ENCODE measurements at regions not wholly inside any gene's neighbourhood (a gene's known extent, or its start where the extent isn't known, plus 50 kb on each side); places are given as distances from the start of the nearest gene placed in this dataset.
"Not testable (repeated sequence)": the region's sequence is repeated elsewhere in the genome, so short reads cannot be mapped to it uniquely, and the experiment has no call there.

- DNase-seq (ENCODE audit: low spot score), result peak; percentile 70
Observed at GRCh38 chr2:174697255-174697654, 67.0 kb downstream of the CHRNA1 start.

- DNase-seq (ENCODE audit: low spot score), result no peak
Observed at GRCh38 chr2:174694920-174695319, 69.4 kb downstream of the CHRNA1 start.

GRCh38 chr2:174694196-174694878 lies 69.9 kb downstream of the CHRNA1 start:
- no peak for DNase-seq (ENCODE audit: low spot score)

GRCh38 chr2:174693344-174693743 lies 70.9 kb downstream of the CHRNA1 start:
- no peak for DNase-seq (ENCODE audit: low spot score)

GRCh38 chr2:174692256-174692919 lies 71.9 kb downstream of the CHRNA1 start:
- no peak for DNase-seq (ENCODE audit: low spot score)

- DNase-seq (ENCODE audit: low spot score), result no peak
Observed at GRCh38 chr2:174691201-174691779, 73.0 kb downstream of the CHRNA1 start.

- no peak for DNase-seq (ENCODE audit: low spot score)
Observed at GRCh38 chr2:174690026-174690425, 74.2 kb downstream of the CHRNA1 start.

GRCh38 chr2:174688079-174688478 lies 76.2 kb downstream of the CHRNA1 start:
- DNase-seq (ENCODE audit: low spot score), result peak; percentile 66

- peak; percentile 17 for DNase-seq (ENCODE audit: low spot score)
Observed at GRCh38 chr2:174686430-174686829, 77.8 kb downstream of the CHRNA1 start.

GRCh38 chr2:174683392-174683759 lies 80.9 kb downstream of the CHRNA1 start:
- peak; percentile 42 for DNase-seq (ENCODE audit: low spot score)

GRCh38 chr2:174682578-174683391 lies 81.5 kb downstream of the CHRNA1 start:
- peak; percentile 60 for DNase-seq (ENCODE audit: low spot score)

GRCh38 chr2:174682007-174682577 lies 82.2 kb downstream of the CHRNA1 start:
- DNase-seq (ENCODE audit: low spot score), result peak; percentile 24

- no peak for DNase-seq (ENCODE audit: low spot score)
Observed at GRCh38 chr2:174681099-174682006, 82.9 kb downstream of the CHRNA1 start.

GRCh38 chr2:174680221-174680620 lies 82.6 kb upstream of the WIPF1 start:
- no peak for DNase-seq (ENCODE audit: low spot score)

- DNase-seq (ENCODE audit: low spot score), result no peak
Observed at GRCh38 chr2:174678395-174678794, 80.8 kb upstream of the WIPF1 start.

- peak; percentile 29 for DNase-seq (ENCODE audit: low spot score)
Observed at GRCh38 chr2:174675615-174676014, 78.0 kb upstream of the WIPF1 start.

- no peak for DNase-seq (ENCODE audit: low spot score)
Observed at GRCh38 chr2:174673876-174674275, 76.3 kb upstream of the WIPF1 start.

GRCh38 chr2:174673440-174673839 lies 75.8 kb upstream of the WIPF1 start:
- DNase-seq (ENCODE audit: low spot score), result no peak

GRCh38 chr2:174671532-174671931 lies 73.9 kb upstream of the WIPF1 start:
- DNase-seq (ENCODE audit: low spot score), result not testable (repeated sequence)

GRCh38 chr2:174670446-174670845 lies 72.8 kb upstream of the WIPF1 start:
- no peak for DNase-seq (ENCODE audit: low spot score)

- no peak for DNase-seq (ENCODE audit: low spot score)
Observed at GRCh38 chr2:174669336-174669735, 71.7 kb upstream of the WIPF1 start.
